Coronary artery (tissue), 2 donors: ENCODE measurements at regions not wholly inside any gene's neighbourhood (a gene's known extent, or its start where the extent isn't known, plus 50 kb on each side); places are given as distances from the start of the nearest gene placed in this dataset.

Source experiments
- DNase-seq: peaks from one replicate; pipeline ENCODE4 v3.0.0-alpha.2; 2017; ENCODE audit warnings: low spot score
- H3K27ac ChIP-seq, 2 donors: fragments of 200-600 bp; sonication (generic); one replicate each; pipeline ENCODE4 v1.5.1; 2016 to 2019
- H3K4me3 ChIP-seq: fragments of 200-600 bp; sonication (generic); 2 replicates; pipeline ENCODE4 v1.5.1; 2016; ENCODE audit warnings: mild to moderate bottlenecking, moderate library complexity
- TF ChIP-seq, protein P1 (sequence below): fragments of 200-600 bp; sonication (generic); IDR thresholded peaks from one replicate; pipeline ENCODE4 v1.5.1; 2019; ENCODE audit warnings: antibody characterized with exemption

DNA sequence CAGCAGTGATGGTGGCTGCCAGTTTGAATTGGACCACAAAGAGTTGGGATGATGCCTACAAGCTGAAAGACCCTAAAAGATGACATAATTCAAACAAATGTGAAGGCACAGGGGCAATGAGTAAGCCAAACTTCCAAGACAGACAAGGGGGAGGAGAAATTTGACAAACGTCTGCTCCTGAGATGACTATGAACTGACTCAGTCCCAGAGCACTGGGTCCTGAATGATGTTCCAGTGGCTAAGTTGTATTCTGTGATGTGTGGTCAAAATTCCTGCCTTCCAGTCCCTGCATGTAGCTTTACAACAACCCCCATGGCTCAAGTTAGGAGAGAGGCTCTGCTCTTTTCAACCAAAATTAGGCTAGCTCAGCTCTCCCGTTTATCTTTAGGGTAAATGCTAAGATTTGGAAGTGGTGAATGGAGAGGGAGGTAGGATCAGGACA lies 86.1 kb upstream of the SIRPA start:
- Histone ChIP-seq H3K27ac (peak overlapping the region in 1 of 2 donors; percentile 86), H3K4me3 (no peak overlapping the region)
- TF ChIP-seq, protein P1, sequence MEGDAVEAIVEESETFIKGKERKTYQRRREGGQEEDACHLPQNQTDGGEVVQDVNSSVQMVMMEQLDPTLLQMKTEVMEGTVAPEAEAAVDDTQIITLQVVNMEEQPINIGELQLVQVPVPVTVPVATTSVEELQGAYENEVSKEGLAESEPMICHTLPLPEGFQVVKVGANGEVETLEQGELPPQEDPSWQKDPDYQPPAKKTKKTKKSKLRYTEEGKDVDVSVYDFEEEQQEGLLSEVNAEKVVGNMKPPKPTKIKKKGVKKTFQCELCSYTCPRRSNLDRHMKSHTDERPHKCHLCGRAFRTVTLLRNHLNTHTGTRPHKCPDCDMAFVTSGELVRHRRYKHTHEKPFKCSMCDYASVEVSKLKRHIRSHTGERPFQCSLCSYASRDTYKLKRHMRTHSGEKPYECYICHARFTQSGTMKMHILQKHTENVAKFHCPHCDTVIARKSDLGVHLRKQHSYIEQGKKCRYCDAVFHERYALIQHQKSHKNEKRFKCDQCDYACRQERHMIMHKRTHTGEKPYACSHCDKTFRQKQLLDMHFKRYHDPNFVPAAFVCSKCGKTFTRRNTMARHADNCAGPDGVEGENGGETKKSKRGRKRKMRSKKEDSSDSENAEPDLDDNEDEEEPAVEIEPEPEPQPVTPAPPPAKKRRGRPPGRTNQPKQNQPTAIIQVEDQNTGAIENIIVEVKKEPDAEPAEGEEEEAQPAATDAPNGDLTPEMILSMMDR: no peak
- DNase-seq: no peak

DNA sequence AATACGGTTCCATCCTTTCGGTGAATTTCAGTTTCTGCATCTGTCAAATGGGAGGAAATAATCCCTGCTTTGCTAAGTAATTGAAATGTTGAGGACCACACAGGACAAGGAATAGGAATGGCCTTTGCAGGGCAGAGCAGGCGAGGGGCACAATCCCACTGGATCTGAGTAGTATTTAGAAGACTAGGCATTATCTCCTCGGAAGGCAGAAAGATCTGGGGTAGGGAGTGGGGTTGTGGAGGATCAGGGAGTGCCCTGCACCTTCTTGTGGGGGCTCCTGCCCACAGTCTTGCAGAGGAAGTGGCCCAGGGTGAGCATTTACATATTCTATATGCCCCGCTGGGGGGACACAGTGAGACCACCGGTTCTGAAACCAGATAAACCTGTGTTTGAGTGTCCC lies 87.1 kb upstream of the SIRPA start:
- no peak for DNase-seq
- TF ChIP-seq, protein P1: no peak
- Histone ChIP-seq H3K4me3 (no peak overlapping the region), H3K27ac (no peak overlapping the region)

DNA sequence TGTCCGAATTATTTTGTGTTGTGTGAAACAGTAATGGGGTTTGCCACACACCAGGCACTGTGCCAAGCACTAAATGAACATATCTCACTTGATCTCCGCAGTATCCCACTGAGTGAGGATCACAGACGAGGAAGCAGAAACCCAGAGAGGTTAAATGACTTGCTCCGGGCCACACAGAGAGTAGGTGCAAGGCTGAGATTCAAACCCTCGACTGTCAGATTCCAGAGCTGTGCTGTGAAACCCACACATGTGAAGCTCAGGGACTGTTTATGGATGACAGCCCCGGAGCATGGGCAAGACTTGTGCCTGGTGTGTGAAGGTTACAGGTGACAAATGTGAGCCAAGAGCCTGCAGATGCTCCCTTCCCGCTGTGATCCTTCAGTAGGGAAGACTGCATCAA lies 87.8 kb upstream of the SIRPA start:
- H3K4me3 ChIP-seq: no peak overlapping the region
- TF ChIP-seq, protein P1: no peak
- no peak for DNase-seq
- H3K27ac ChIP-seq: no peak overlapping the region

GRCh38 chr20:1806456-1806855 lies 88.8 kb upstream of the SIRPA start:
- no peak overlapping the region for H3K4me3 ChIP-seq
- DNase-seq: peak; percentile 63
- TF ChIP-seq, protein P1: no peak
- no peak overlapping the region for H3K27ac ChIP-seq

DNA sequence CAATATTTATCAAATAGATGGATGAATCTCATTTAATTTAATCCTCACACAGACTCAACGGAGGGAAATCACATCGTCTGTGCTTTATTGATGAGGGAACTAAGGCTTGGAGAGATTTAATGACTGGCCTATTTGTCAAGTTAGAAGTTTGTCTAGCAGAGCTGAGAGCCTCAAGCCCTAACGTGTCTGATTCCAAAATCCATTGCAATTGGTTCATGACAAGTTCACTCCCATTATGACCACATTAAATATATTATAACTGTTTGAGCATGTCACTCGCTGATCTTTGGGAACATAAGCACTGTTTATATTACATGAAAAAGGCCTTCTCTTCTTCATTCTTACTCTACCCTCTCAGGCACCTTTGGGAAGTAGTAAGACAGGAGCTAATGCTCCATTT lies 89.4 kb upstream of the SIRPA start:
- no peak for DNase-seq
- H3K27ac ChIP-seq: no peak overlapping the region
- TF ChIP-seq, protein P1: no peak
- no peak overlapping the region for H3K4me3 ChIP-seq

DNA sequence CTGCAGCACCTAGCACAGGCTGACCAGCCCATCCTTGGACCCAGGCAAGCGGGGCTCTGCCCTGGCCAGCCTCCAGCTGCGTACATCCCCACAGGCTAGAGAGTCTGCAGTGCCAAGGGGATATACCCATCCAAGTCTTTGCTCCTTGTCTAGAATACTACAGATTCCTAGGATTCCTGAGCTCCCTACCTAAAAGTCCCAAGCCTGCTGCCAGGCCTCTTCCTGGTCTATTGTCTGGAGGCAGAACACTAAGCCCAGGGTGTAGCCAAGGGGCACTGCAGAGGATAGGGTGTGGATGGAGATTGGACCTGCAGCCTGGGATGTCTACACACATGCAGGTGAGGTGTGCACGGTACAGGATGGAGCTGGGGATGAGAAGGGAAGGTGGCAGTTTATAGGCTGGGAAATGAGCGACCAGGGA lies 90.0 kb upstream of the SIRPA start:
- Histone ChIP-seq H3K27ac (no peak overlapping the region), H3K4me3 (no peak overlapping the region)
- peak; percentile 65 for DNase-seq
- TF ChIP-seq, protein P1: no peak

DNA sequence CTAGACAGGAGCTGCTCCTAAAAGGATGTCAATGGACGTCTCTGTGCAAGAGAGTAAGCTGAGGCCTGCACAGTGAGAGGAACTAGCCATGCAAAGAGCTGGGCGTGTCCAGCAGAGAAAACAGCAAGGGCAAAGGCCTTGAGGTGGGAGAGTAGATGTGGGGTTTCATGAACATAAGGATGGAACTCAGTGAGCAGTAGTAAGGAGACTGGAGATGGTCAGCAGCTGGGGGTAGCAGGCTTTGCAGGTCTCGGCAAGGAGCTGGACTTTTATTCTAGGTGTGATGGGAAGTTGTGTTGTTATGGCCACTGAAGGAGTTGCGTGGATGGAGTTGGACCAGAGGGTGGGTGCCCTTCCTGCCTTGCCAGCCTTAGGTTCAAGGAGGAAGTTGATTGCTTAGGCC lies 90.7 kb upstream of the SIRPA start:
- no peak overlapping the region for H3K27ac ChIP-seq
- peak; percentile 63 for DNase-seq
- no peak overlapping the region for H3K4me3 ChIP-seq
- TF ChIP-seq, protein P1: no peak
